ENCODE measurements at regions not wholly inside any gene's neighbourhood (a gene's known extent, or its start where the extent isn't known, plus 50 kb on each side); places are given as distances from the start of the nearest gene placed in this dataset.

- H3F3A ChIP-seq (replicated peaks; ENCODE audit: low read depth): no peaks in the 10 kb centered on the region
- H3K36me3 Mint-ChIP-seq (ENCODE audit: low read depth): no peaks in the 10 kb centered on the region
- DNase-seq (ENCODE audit: low spot score): no peak
- TF ChIP-seq POLR2AphosphoS5 (IDR thresholded peaks at IDR 0.05; ENCODE audit: low read depth): no peak
- no peak for TF ChIP-seq REST (IDR thresholded peaks at IDR 0.05; ENCODE audit: unreplicated experiment)
- TF ChIP-seq ETS1 (IDR thresholded peaks at IDR 0.05): no peak
- no peak for TF ChIP-seq EZH2phosphoT487 (IDR thresholded peaks at IDR 0.05; ENCODE audit: unreplicated experiment)
- TF ChIP-seq ZNF331 (CRISPR knock-in tag; IDR thresholded peaks at IDR 0.05; ENCODE audit: low read depth): no peak
- no peak for TF ChIP-seq CREB1 (CRISPR knock-in tag; IDR thresholded peaks at IDR 0.05; ENCODE audit: low read depth)
- TF ChIP-seq JUNB (IDR thresholded peaks at IDR 0.05; ENCODE audit: unreplicated experiment): no peak
- no peak for TF ChIP-seq NANOG (IDR thresholded peaks at IDR 0.05; ENCODE audit: borderline replicate concordance)
- no peak for TF ChIP-seq STAT1 (IDR thresholded peaks at IDR 0.05; ENCODE audit: unreplicated experiment)
- no peak for TF ChIP-seq ZNF462 (CRISPR knock-in tag; IDR thresholded peaks at IDR 0.05)
- TF ChIP-seq EZH2 (IDR thresholded peaks at IDR 0.05; ENCODE audit: low read depth, unreplicated experiment): no peak
- H4K20me1 ChIP-seq (replicated peaks; ENCODE audit: insufficient read depth): no peaks in the 10 kb centered on the region
- H3K4me3 Mint-ChIP-seq: no peak overlapping the region
- H3K9me2 ChIP-seq (ENCODE audit: insufficient read depth): no peaks in the 10 kb centered on the region
- no peaks in the 10 kb centered on the region for H3K79me2 ChIP-seq (replicated peaks; ENCODE audit: insufficient read depth)
- H3K4me2 ChIP-seq: no peak overlapping the region
- ATAC-seq: no peak
- H3K4me1 Mint-ChIP-seq: peaks cover 24% of the 10 kb centered on the region
- peaks cover 14% of the 10 kb centered on the region for H3K27me3 Mint-ChIP-seq (ENCODE audit: insufficient read depth, low read depth, poor library complexity)
- H3K4me1 ChIP-seq (ENCODE audit: insufficient read depth): no peaks in the 10 kb centered on the region
- no peaks in the 10 kb centered on the region for H3K36me3 ChIP-seq (ENCODE audit: insufficient read depth)
- no peak overlapping the region for H3K27ac ChIP-seq (ENCODE audit: low read depth)
- H3K4me3 ChIP-seq: no peak overlapping the region
- no peak overlapping the region for H2AFZ ChIP-seq
- no peak overlapping the region for H3K27ac Mint-ChIP-seq
- H3K27me3 ChIP-seq (ENCODE audit: insufficient read depth): no peaks in the 10 kb centered on the region
- H3K9me3 Mint-ChIP-seq: no peaks in the 10 kb centered on the region
These were observed 629.0 kb downstream of the BRD1 start for GRCh38 chr22:49198705-49199084.

Data from GM23338 (cell line).